ENCODE measurements at regions not wholly inside any gene's neighbourhood (a gene's known extent, or its start where the extent isn't known, plus 50 kb on each side); places are given as distances from the start of the nearest gene placed in this dataset.

- no peaks in the 10 kb centered on the region for H3K4me1 ChIP-seq (ENCODE audit: control insufficient read depth in 2 of 2, insufficient read depth in 2 of 2, low read length in 1 of 2)
- no peak overlapping the region for H3K27ac ChIP-seq (ENCODE audit: low read depth in 2 of 2, low read length in 1 of 2)
- H3K27me3 ChIP-seq (ENCODE audit: control insufficient read depth in 1 of 2, insufficient read depth in 2 of 2, low read length in 2 of 2): no peaks in the 10 kb centered on the region
- 71 to 75% methylated on average over 3 of the region's 3 CpGs for WGBS, 2 donors
- H3K4me3 ChIP-seq (ENCODE audit: low read depth in 1 of 2, low read length in 2 of 2): no peak overlapping the region
- no peaks in the 10 kb centered on the region for H3K36me3 ChIP-seq (ENCODE audit: control insufficient read depth in 2 of 2, insufficient read depth in 2 of 2, low read length in 1 of 2)
- no peaks in the 10 kb centered on the region for H3K9me3 ChIP-seq (ENCODE audit: control insufficient read depth in 2 of 2, insufficient read depth in 1 of 2, low read depth in 1 of 2, low read length in 1 of 2)
Observed at GRCh38 chr14:30292541-30292940, 266.4 kb upstream of the G2E3 start.

DNA sequence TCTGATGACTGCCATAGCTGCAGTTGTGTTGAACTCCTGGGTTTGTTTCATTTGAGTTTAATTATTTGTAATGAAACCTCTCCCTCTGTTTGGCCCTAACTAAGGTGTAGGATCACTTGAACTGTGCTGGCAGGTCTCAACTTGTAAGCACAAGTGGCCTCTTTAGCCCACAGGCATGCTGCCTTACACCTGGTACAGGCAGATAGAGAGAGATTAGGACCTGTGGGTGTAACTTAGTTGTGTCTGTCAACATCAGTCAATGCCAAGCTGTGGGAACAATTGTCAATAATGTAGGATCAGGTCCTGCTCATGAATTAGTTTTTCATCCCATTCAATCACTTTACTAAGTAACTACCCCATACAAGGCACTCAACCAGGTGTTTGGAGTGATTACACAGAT, 263.0 kb upstream of the G2E3 start:
- H3K27ac ChIP-seq (ENCODE audit: low read depth in 2 of 2, low read length in 1 of 2): no peak overlapping the region
- no peak overlapping the region for H3K4me3 ChIP-seq (ENCODE audit: low read depth in 1 of 2, low read length in 2 of 2)
- H3K9me3 ChIP-seq (ENCODE audit: control insufficient read depth in 2 of 2, insufficient read depth in 1 of 2, low read depth in 1 of 2, low read length in 1 of 2): no peaks in the 10 kb centered on the region
- no peaks in the 10 kb centered on the region for H3K27me3 ChIP-seq (ENCODE audit: control insufficient read depth in 1 of 2, insufficient read depth in 2 of 2, low read length in 2 of 2)
- H3K4me1 ChIP-seq (ENCODE audit: control insufficient read depth in 2 of 2, insufficient read depth in 2 of 2, low read length in 1 of 2): no peaks in the 10 kb centered on the region
- H3K36me3 ChIP-seq (ENCODE audit: control insufficient read depth in 2 of 2, insufficient read depth in 2 of 2, low read length in 1 of 2): no peaks in the 10 kb centered on the region

DNA sequence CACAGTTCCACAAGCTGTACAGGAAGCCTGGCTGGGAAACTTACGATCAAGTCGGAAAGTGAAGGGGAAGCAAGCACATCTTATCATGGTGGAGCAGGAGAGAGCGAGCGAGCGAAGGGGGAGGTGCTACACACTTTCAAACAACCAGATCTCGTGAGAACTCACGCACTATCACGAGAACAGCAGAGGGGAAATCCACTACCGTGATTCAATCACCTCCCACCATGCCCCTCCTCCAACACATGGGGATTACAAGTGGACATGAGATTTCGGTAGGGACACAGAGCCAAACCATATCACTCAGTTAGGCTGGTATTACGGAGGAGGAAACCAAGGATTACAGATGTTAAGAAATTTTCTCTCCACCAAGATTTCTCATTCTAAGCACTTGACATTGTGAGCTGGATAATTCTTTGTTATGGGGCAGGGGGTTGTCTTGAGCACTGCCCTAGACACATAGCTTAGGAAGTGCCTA, 262.0 kb upstream of the G2E3 start:
- H3K4me1 ChIP-seq (ENCODE audit: control insufficient read depth in 2 of 2, insufficient read depth in 2 of 2, low read length in 1 of 2): no peaks in the 10 kb centered on the region
- H3K27ac ChIP-seq (ENCODE audit: low read depth in 2 of 2, low read length in 1 of 2): no peak overlapping the region
- H3K27me3 ChIP-seq (ENCODE audit: control insufficient read depth in 1 of 2, insufficient read depth in 2 of 2, low read length in 2 of 2): no peaks in the 10 kb centered on the region
- 83% methylated on average over 11 of the region's 11 CpGs for WGBS, 2 donors
- H3K36me3 ChIP-seq (ENCODE audit: control insufficient read depth in 2 of 2, insufficient read depth in 2 of 2, low read length in 1 of 2): no peaks in the 10 kb centered on the region
- no peaks in the 10 kb centered on the region for H3K9me3 ChIP-seq (ENCODE audit: control insufficient read depth in 2 of 2, insufficient read depth in 1 of 2, low read depth in 1 of 2, low read length in 1 of 2)
- no peak overlapping the region for H3K4me3 ChIP-seq (ENCODE audit: low read depth in 1 of 2, low read length in 2 of 2)

- H3K27ac ChIP-seq (ENCODE audit: low read depth in 2 of 2, low read length in 1 of 2): no peak overlapping the region
- H3K4me1 ChIP-seq (ENCODE audit: control insufficient read depth in 2 of 2, insufficient read depth in 2 of 2, low read length in 1 of 2): no peaks in the 10 kb centered on the region
- no peaks in the 10 kb centered on the region for H3K27me3 ChIP-seq (ENCODE audit: control insufficient read depth in 1 of 2, insufficient read depth in 2 of 2, low read length in 2 of 2)
- H3K4me3 ChIP-seq (ENCODE audit: low read depth in 1 of 2, low read length in 2 of 2): no peak overlapping the region
- H3K36me3 ChIP-seq (ENCODE audit: control insufficient read depth in 2 of 2, insufficient read depth in 2 of 2, low read length in 1 of 2): no peaks in the 10 kb centered on the region
- no peaks in the 10 kb centered on the region for H3K9me3 ChIP-seq (ENCODE audit: control insufficient read depth in 2 of 2, insufficient read depth in 1 of 2, low read depth in 1 of 2, low read length in 1 of 2)
- WGBS, 2 donors: 64 to 80% methylated on average over 10 of the region's 10 CpGs
Observed at GRCh38 chr14:30297876-30298795, 260.8 kb upstream of the G2E3 start.

GRCh38 chr14:30299915-30300314, 259.0 kb upstream of the G2E3 start:
- no peaks in the 10 kb centered on the region for H3K9me3 ChIP-seq (ENCODE audit: control insufficient read depth in 2 of 2, insufficient read depth in 1 of 2, low read depth in 1 of 2, low read length in 1 of 2)
- no peaks in the 10 kb centered on the region for H3K4me1 ChIP-seq (ENCODE audit: control insufficient read depth in 2 of 2, insufficient read depth in 2 of 2, low read length in 1 of 2)
- H3K27ac ChIP-seq (ENCODE audit: low read depth in 2 of 2, low read length in 1 of 2): no peak overlapping the region
- H3K4me3 ChIP-seq (ENCODE audit: low read depth in 1 of 2, low read length in 2 of 2): no peak overlapping the region
- 79 to 81% methylated on average over 8 of the region's 8 CpGs for WGBS, 2 donors
- no peaks in the 10 kb centered on the region for H3K27me3 ChIP-seq (ENCODE audit: control insufficient read depth in 1 of 2, insufficient read depth in 2 of 2, low read length in 2 of 2)
- H3K36me3 ChIP-seq (ENCODE audit: control insufficient read depth in 2 of 2, insufficient read depth in 2 of 2, low read length in 1 of 2): no peaks in the 10 kb centered on the region

DNA sequence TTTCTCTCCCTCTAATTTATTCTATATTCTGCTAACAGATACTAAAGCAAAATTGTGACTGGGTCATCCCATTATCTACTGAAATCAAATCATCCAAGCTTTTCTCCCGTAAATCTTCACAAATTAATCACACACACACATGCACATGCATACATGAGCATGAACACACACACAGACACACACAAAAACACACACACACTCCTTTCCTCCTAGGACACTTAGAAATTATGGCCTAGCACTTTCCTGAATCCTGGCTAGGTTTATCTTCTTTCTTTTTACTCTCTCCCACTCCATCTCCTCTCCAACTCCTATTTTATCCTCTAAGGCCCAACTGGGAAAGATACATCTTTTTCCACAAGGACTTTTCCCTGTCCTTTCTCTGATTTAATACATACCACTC, 255.6 kb upstream of the G2E3 start:
- no peaks in the 10 kb centered on the region for H3K36me3 ChIP-seq (ENCODE audit: control insufficient read depth in 2 of 2, insufficient read depth in 2 of 2, low read length in 1 of 2)
- H3K27ac ChIP-seq (ENCODE audit: low read depth in 2 of 2, low read length in 1 of 2): no peak overlapping the region
- no peaks in the 10 kb centered on the region for H3K4me1 ChIP-seq (ENCODE audit: control insufficient read depth in 2 of 2, insufficient read depth in 2 of 2, low read length in 1 of 2)
- H3K9me3 ChIP-seq (ENCODE audit: control insufficient read depth in 2 of 2, insufficient read depth in 1 of 2, low read depth in 1 of 2, low read length in 1 of 2): no peaks in the 10 kb centered on the region
- H3K4me3 ChIP-seq (ENCODE audit: low read depth in 1 of 2, low read length in 2 of 2): no peak overlapping the region
- H3K27me3 ChIP-seq (ENCODE audit: control insufficient read depth in 1 of 2, insufficient read depth in 2 of 2, low read length in 2 of 2): no peaks in the 10 kb centered on the region
- WGBS, 2 donors: 65 to 82% methylated on average over 1 of the region's 1 CpG

GRCh38 chr14:30305346-30305745, 253.6 kb upstream of the G2E3 start:
- H3K36me3 ChIP-seq (ENCODE audit: control insufficient read depth in 2 of 2, insufficient read depth in 2 of 2, low read length in 1 of 2): no peaks in the 10 kb centered on the region
- 44 to 59% methylated on average over 1 of the region's 1 CpG for WGBS, 2 donors
- H3K9me3 ChIP-seq (ENCODE audit: control insufficient read depth in 2 of 2, insufficient read depth in 1 of 2, low read depth in 1 of 2, low read length in 1 of 2): no peaks in the 10 kb centered on the region
- no peaks in the 10 kb centered on the region for H3K4me1 ChIP-seq (ENCODE audit: control insufficient read depth in 2 of 2, insufficient read depth in 2 of 2, low read length in 1 of 2)
- H3K27ac ChIP-seq (ENCODE audit: low read depth in 2 of 2, low read length in 1 of 2): no peak overlapping the region
- no peak overlapping the region for H3K4me3 ChIP-seq (ENCODE audit: low read depth in 1 of 2, low read length in 2 of 2)
- no peaks in the 10 kb centered on the region for H3K27me3 ChIP-seq (ENCODE audit: control insufficient read depth in 1 of 2, insufficient read depth in 2 of 2, low read length in 2 of 2)

GRCh38 chr14:30309405-30309804, 249.6 kb upstream of the G2E3 start:
- H3K9me3 ChIP-seq (ENCODE audit: control insufficient read depth in 2 of 2, insufficient read depth in 1 of 2, low read depth in 1 of 2, low read length in 1 of 2): no peaks in the 10 kb centered on the region
- H3K27me3 ChIP-seq (ENCODE audit: control insufficient read depth in 1 of 2, insufficient read depth in 2 of 2, low read length in 2 of 2): no peaks in the 10 kb centered on the region
- H3K4me3 ChIP-seq (ENCODE audit: low read depth in 1 of 2, low read length in 2 of 2): no peak overlapping the region
- H3K36me3 ChIP-seq (ENCODE audit: control insufficient read depth in 2 of 2, insufficient read depth in 2 of 2, low read length in 1 of 2): no peaks in the 10 kb centered on the region
- 71 to 79% methylated on average over 2 of the region's 2 CpGs for WGBS, 2 donors
- H3K4me1 ChIP-seq (ENCODE audit: control insufficient read depth in 2 of 2, insufficient read depth in 2 of 2, low read length in 1 of 2): no peaks in the 10 kb centered on the region
- no peak overlapping the region for H3K27ac ChIP-seq (ENCODE audit: low read depth in 2 of 2, low read length in 1 of 2)

GRCh38 chr14:30312214-30312613, 246.7 kb upstream of the G2E3 start:
- Histone ChIP-seq H3K4me3 (ENCODE audit: low read depth in 1 of 2, low read length in 2 of 2) (no peak overlapping the region), H3K27ac (ENCODE audit: low read depth in 2 of 2, low read length in 1 of 2) (no peak overlapping the region), H3K27me3 (ENCODE audit: control insufficient read depth in 1 of 2, insufficient read depth in 2 of 2, low read length in 2 of 2) (no peaks in the 10 kb centered on the region), H3K9me3 (ENCODE audit: control insufficient read depth in 2 of 2, insufficient read depth in 1 of 2, low read depth in 1 of 2, low read length in 1 of 2) (peaks cover 0 to 4% of the 10 kb centered on the region in 2 donors), H3K4me1 (ENCODE audit: control insufficient read depth in 2 of 2, insufficient read depth in 2 of 2, low read length in 1 of 2) (no peaks in the 10 kb centered on the region), H3K36me3 (ENCODE audit: control insufficient read depth in 2 of 2, insufficient read depth in 2 of 2, low read length in 1 of 2) (no peaks in the 10 kb centered on the region)
- 69 to 93% methylated on average over 1 of the region's 1 CpG for WGBS, 2 donors

- no peaks in the 10 kb centered on the region for H3K27me3 ChIP-seq (ENCODE audit: control insufficient read depth in 1 of 2, insufficient read depth in 2 of 2, low read length in 2 of 2)
- no peak overlapping the region for H3K4me3 ChIP-seq (ENCODE audit: low read depth in 1 of 2, low read length in 2 of 2)
- WGBS, 2 donors: 49 to 51% methylated on average over 4 of the region's 4 CpGs
- H3K4me1 ChIP-seq (ENCODE audit: control insufficient read depth in 2 of 2, insufficient read depth in 2 of 2, low read length in 1 of 2): no peaks in the 10 kb centered on the region
- H3K27ac ChIP-seq (ENCODE audit: low read depth in 2 of 2, low read length in 1 of 2): no peak overlapping the region
- no peaks in the 10 kb centered on the region for H3K36me3 ChIP-seq (ENCODE audit: control insufficient read depth in 2 of 2, insufficient read depth in 2 of 2, low read length in 1 of 2)
- H3K9me3 ChIP-seq (ENCODE audit: control insufficient read depth in 2 of 2, insufficient read depth in 1 of 2, low read depth in 1 of 2, low read length in 1 of 2): peaks cover 0 to 4% of the 10 kb centered on the region in 2 donors
Observed at GRCh38 chr14:30317729-30318128, 241.2 kb upstream of the G2E3 start.
